ENCODE measurements at regions not wholly inside any gene's neighbourhood (a gene's known extent, or its start where the extent isn't known, plus 50 kb on each side); places are given as distances from the start of the nearest gene placed in this dataset.

DNA sequence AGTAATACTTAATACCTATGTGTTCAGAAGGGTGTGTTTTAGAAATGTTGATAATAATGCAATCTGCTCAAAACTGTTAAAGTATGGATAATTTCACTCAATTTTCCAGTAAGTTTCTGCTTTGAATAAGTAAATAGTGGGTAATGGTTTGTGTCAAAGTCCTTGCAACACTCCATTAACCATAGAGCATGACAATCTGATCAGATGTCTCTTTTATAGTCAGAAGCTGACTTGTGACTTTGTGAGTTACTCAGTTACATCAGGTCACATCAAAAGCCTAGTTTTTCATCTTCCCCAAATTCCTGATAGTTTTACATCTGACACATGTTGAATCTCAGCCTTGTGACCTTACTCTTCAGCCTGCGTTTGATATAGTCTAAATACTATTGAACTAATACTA, 338.0 kb downstream of the EFNB2 start:
- TF ChIP-seq, protein P1, sequence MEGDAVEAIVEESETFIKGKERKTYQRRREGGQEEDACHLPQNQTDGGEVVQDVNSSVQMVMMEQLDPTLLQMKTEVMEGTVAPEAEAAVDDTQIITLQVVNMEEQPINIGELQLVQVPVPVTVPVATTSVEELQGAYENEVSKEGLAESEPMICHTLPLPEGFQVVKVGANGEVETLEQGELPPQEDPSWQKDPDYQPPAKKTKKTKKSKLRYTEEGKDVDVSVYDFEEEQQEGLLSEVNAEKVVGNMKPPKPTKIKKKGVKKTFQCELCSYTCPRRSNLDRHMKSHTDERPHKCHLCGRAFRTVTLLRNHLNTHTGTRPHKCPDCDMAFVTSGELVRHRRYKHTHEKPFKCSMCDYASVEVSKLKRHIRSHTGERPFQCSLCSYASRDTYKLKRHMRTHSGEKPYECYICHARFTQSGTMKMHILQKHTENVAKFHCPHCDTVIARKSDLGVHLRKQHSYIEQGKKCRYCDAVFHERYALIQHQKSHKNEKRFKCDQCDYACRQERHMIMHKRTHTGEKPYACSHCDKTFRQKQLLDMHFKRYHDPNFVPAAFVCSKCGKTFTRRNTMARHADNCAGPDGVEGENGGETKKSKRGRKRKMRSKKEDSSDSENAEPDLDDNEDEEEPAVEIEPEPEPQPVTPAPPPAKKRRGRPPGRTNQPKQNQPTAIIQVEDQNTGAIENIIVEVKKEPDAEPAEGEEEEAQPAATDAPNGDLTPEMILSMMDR (IDR thresholded peaks at IDR 0.05): no peak
- TF ChIP-seq POLR2A (IDR thresholded peaks at IDR 0.05): no peak
